HepG2 (cell line): ENCODE measurements at regions not wholly inside any gene's neighbourhood (a gene's known extent, or its start where the extent isn't known, plus 50 kb on each side); places are given as distances from the start of the nearest gene placed in this dataset.

Source experiments
- ATAC-seq: fragments of 200-7000 bp; cut with Tn5 transposase; 3 replicates; pipeline ENCODE4 v1.9.1; 2020; ENCODE audit warnings: mild to moderate bottlenecking, moderate library complexity
- BruUV-seq: library from RNA; stranded (reverse); fragments of 400-500 nt; replicated peaks from 2 replicates; lab custom pipeline; 2021; lab: Mats Ljungman, UMichigan
- CTCF ChIA-PET: fragments of 300-600 bp; formaldehyde crosslinking; extraction: SDS; loops from one replicate; lab custom pipeline; 2021; ENCODE audit warnings: low total read pairs, inconsistent platforms, low intra/inter-chr PET ratio; lab: Yijun Ruan, JAX
- POLR2A ChIA-PET: fragments of 350-600 bp; sonication (Branson Sonifier 250); formaldehyde crosslinking; loops from one replicate; lab custom pipeline; 2020; ENCODE audit warnings: antibody characterized with exemption, inconsistent platforms; lab: Yijun Ruan, JAX
- DNase-seq: peaks from one replicate; pipeline ENCODE4 v3.0.0-alpha.2; 2015; ENCODE audit warnings: low spot score
- FAIRE-seq: peaks from 3 replicates; lab custom pipeline; 2011; peaks lifted over from hg19 to GRCh38; lab: Jason Lieb, UNC
- H2AFZ ChIP-seq: one replicate; pipeline ENCODE4 v1.6.1; 2011; ENCODE audit warnings: low read length, inconsistent platforms
- H3K27ac ChIP-seq: fragments of 300-600 bp; 3 replicates; pipeline ENCODE4 v1.8.0; 2011; ENCODE audit warnings: mixed run types, mild to moderate bottlenecking, mixed read lengths, low read length, inconsistent platforms; ENCODE audit not compliant: insufficient read depth; ENCODE audit errors: extremely low read length
- H3K27me3 ChIP-seq, 2 experiments: fragments of 200-600 bp in 1 of 2; 2 replicates in 1 of 2; 3 replicates in 1 of 2; pipeline versions ENCODE4 v1.6.0 to v1.8.0; 2011; ENCODE audit warnings: low read length in 2 of 2, mild to moderate bottlenecking in 2 of 2, moderate library complexity in 2 of 2, inconsistent platforms in 1 of 2; ENCODE audit not compliant: insufficient read depth in 2 of 2, control insufficient read depth in 1 of 2
- H3K36me3 ChIP-seq, 2 experiments: fragments of 200-600 bp in 1 of 2; replicated peaks in 1 of 2; 2 replicates in 1 of 2; 3 replicates in 1 of 2; pipeline versions ENCODE4 v1.5.1 to v1.8.0; 2011; ENCODE audit warnings: low read length in 2 of 2, inconsistent platforms in 1 of 2; ENCODE audit not compliant: insufficient read depth in 2 of 2, control insufficient read depth in 1 of 2
- H3K4me1 ChIP-seq: 2 replicates; pipeline ENCODE4 v1.5.1; 2012; ENCODE audit warnings: low read length, inconsistent platforms; ENCODE audit not compliant: insufficient read depth
- H3K4me2 ChIP-seq: 2 replicates; pipeline ENCODE4 v1.6.0; 2011; ENCODE audit warnings: low read depth, low read length, inconsistent platforms
- H3K4me3 ChIP-seq, 3 experiments: fragments of 200-600 bp in 1 of 3; sonication (generic), shearing (Covaris generic) in 1 of 3; replicated peaks in 1 of 3; 2 replicates each; pipeline ENCODE4 v1.5.1; 2011 to 2016; ENCODE audit warnings: low read length in 3 of 3, inconsistent platforms in 2 of 3, low read depth in 2 of 3, mild to moderate bottlenecking in 2 of 3, control low read depth in 1 of 3, mixed read lengths in 1 of 3; ENCODE audit not compliant: insufficient read depth in 1 of 3
- H3K79me2 ChIP-seq: one replicate; pipeline ENCODE4 v1.6.1; 2011; ENCODE audit warnings: low read length, inconsistent platforms; ENCODE audit not compliant: insufficient read depth
- H3K9ac ChIP-seq: 2 replicates; pipeline ENCODE4 v1.6.0; 2011; ENCODE audit warnings: mild to moderate bottlenecking, low read depth, low read length, inconsistent platforms; ENCODE audit not compliant: insufficient read depth
- H3K9me3 ChIP-seq: 2 replicates; pipeline ENCODE4 v1.5.1; 2012; ENCODE audit warnings: mild to moderate bottlenecking, low read length
- H4K20me1 ChIP-seq: 2 replicates; pipeline ENCODE4 v1.6.0; 2011; ENCODE audit warnings: inconsistent platforms, mild to moderate bottlenecking, low read length, moderate library complexity; ENCODE audit not compliant: insufficient read depth
- ATF3 ChIP-seq: sonication (generic); formaldehyde crosslinking; IDR thresholded peaks from 2 replicates; pipeline ENCODE4 v1.4.0; 2020; ENCODE audit warnings: missing genetic modification reagents
- CENPBD1 ChIP-seq: sonication (generic); formaldehyde crosslinking; IDR thresholded peaks from 2 replicates; pipeline ENCODE4 v1.8.0; 2022; ENCODE audit warnings: missing genetic modification reagents, low read depth, mild to moderate bottlenecking, borderline replicate concordance
- EEA1 ChIP-seq: sonication (generic); formaldehyde crosslinking; IDR thresholded peaks from 2 replicates; pipeline ENCODE4 v1.5.1; 2020; ENCODE audit warnings: mild to moderate bottlenecking, missing genetic modification reagents, borderline replicate concordance
- FOXM1 ChIP-seq: sonication (generic); formaldehyde crosslinking; IDR thresholded peaks from 2 replicates; pipeline ENCODE4 v1.5.0; 2020; ENCODE audit warnings: missing genetic modification reagents
- NFIB ChIP-seq: sonication (generic); formaldehyde crosslinking; IDR thresholded peaks from 2 replicates; pipeline ENCODE4 v1.9.0; 2021; ENCODE audit warnings: missing genetic modification reagents, mild to moderate bottlenecking, borderline replicate concordance
- SIX1 ChIP-seq: sonication (generic); formaldehyde crosslinking; IDR thresholded peaks from 2 replicates; pipeline ENCODE4 v1.4.0; 2020; ENCODE audit warnings: missing genetic modification reagents, borderline replicate concordance
- SMARCE1 ChIP-seq: fragments of 450-650 bp; IDR thresholded peaks from 2 replicates; pipeline ENCODE4 v1.6.1; 2017; ENCODE audit warnings: borderline replicate concordance
- ZKSCAN5 ChIP-seq: sonication (generic); formaldehyde crosslinking; IDR thresholded peaks from 2 replicates; pipeline ENCODE4 v1.5.1; 2020; ENCODE audit warnings: mild to moderate bottlenecking, missing genetic modification reagents
- ZNF33B ChIP-seq: sonication (generic); formaldehyde crosslinking; IDR thresholded peaks from 2 replicates; pipeline ENCODE4 v1.5.1; 2020; ENCODE audit warnings: mild to moderate bottlenecking, missing genetic modification reagents
- ZNF546 ChIP-seq: sonication (generic); formaldehyde crosslinking; conservative IDR thresholded peaks from 2 replicates; pipeline ENCODE4 v1.8.1; 2023; ENCODE audit warnings: mild to moderate bottlenecking, missing genetic modification reagents
- ZNF747 ChIP-seq: sonication (generic); formaldehyde crosslinking; IDR thresholded peaks from 2 replicates; pipeline ENCODE4 v1.8.1; 2023; ENCODE audit warnings: missing genetic modification reagents, mild to moderate bottlenecking, borderline replicate concordance
- ZNF841 ChIP-seq: sonication (generic); formaldehyde crosslinking; IDR thresholded peaks from 2 replicates; pipeline ENCODE4 v1.8.1; 2023; ENCODE audit warnings: missing genetic modification reagents, borderline replicate concordance
- in situ Hi-C: cut with HindIII; loops from 2 replicates; pipeline ENCODE4 v1.10.0; 2017; ENCODE audit warnings: low pct_unique_long_range_greater_than_20kb; ENCODE audit not compliant: extremely low pct_ligation_motif_present
- intact Hi-C: fragments of 100-400 bp; cut with micrococcal nuclease; formaldehyde crosslinking; loops from one replicate; pipeline ENCODE4 v1.10.0; 2022; ENCODE audit not compliant: unreplicated experiment
- TF ChIP-seq, protein P1 (sequence below): sonication (generic); formaldehyde crosslinking; IDR thresholded peaks from 2 replicates; pipeline ENCODE4 v1.5.1; 2020; ENCODE audit warnings: mild to moderate bottlenecking, missing genetic modification reagents, moderate library complexity
- TF ChIP-seq, protein P2 (sequence below): sonication (generic); formaldehyde crosslinking; IDR thresholded peaks from 2 replicates; pipeline ENCODE4 v1.4.0; 2020; ENCODE audit warnings: missing genetic modification reagents
- TF ChIP-seq, protein P3 (sequence below): IDR thresholded peaks from 2 replicates; pipeline ENCODE4 v1.6.1; 2016
- TF ChIP-seq, protein P4 (sequence below): IDR thresholded peaks from 2 replicates; pipeline ENCODE4 v1.6.1; 2016; ENCODE audit warnings: low read depth

- intact Hi-C loops = no loop called here
- TF ChIP-seq NFIB (CRISPR knock-in tag) (no peak), FOXM1 (no peak), ZNF747 (CRISPR knock-in tag) (no peak), SIX1 (no peak), ZNF841 (CRISPR knock-in tag) (no peak), ATF3 (CRISPR knock-in tag) (no peak), ZKSCAN5 (no peak), CENPBD1 (CRISPR knock-in tag) (no peak), EEA1 (CRISPR knock-in tag) (no peak), ZNF546 (CRISPR knock-in tag) (no peak), ZNF33B (CRISPR knock-in tag) (no peak), SMARCE1 (no peak)
- TF ChIP-seq, protein P1, sequence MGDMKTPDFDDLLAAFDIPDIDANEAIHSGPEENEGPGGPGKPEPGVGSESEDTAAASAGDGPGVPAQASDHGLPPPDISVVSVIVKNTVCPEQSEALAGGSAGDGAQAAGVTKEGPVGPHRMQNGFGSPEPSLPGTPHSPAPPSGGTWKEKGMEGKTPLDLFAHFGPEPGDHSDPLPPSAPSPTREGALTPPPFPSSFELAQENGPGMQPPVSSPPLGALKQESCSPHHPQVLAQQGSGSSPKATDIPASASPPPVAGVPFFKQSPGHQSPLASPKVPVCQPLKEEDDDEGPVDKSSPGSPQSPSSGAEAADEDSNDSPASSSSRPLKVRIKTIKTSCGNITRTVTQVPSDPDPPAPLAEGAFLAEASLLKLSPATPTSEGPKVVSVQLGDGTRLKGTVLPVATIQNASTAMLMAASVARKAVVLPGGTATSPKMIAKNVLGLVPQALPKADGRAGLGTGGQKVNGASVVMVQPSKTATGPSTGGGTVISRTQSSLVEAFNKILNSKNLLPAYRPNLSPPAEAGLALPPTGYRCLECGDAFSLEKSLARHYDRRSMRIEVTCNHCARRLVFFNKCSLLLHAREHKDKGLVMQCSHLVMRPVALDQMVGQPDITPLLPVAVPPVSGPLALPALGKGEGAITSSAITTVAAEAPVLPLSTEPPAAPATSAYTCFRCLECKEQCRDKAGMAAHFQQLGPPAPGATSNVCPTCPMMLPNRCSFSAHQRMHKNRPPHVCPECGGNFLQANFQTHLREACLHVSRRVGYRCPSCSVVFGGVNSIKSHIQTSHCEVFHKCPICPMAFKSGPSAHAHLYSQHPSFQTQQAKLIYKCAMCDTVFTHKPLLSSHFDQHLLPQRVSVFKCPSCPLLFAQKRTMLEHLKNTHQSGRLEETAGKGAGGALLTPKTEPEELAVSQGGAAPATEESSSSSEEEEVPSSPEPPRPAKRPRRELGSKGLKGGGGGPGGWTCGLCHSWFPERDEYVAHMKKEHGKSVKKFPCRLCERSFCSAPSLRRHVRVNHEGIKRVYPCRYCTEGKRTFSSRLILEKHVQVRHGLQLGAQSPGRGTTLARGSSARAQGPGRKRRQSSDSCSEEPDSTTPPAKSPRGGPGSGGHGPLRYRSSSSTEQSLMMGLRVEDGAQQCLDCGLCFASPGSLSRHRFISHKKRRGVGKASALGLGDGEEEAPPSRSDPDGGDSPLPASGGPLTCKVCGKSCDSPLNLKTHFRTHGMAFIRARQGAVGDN (CRISPR knock-in tag) = no peak
- TF ChIP-seq, protein P2, sequence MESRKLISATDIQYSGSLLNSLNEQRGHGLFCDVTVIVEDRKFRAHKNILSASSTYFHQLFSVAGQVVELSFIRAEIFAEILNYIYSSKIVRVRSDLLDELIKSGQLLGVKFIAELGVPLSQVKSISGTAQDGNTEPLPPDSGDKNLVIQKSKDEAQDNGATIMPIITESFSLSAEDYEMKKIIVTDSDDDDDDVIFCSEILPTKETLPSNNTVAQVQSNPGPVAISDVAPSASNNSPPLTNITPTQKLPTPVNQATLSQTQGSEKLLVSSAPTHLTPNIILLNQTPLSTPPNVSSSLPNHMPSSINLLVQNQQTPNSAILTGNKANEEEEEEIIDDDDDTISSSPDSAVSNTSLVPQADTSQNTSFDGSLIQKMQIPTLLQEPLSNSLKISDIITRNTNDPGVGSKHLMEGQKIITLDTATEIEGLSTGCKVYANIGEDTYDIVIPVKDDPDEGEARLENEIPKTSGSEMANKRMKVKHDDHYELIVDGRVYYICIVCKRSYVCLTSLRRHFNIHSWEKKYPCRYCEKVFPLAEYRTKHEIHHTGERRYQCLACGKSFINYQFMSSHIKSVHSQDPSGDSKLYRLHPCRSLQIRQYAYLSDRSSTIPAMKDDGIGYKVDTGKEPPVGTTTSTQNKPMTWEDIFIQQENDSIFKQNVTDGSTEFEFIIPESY = no peak
- TF ChIP-seq, protein P3, sequence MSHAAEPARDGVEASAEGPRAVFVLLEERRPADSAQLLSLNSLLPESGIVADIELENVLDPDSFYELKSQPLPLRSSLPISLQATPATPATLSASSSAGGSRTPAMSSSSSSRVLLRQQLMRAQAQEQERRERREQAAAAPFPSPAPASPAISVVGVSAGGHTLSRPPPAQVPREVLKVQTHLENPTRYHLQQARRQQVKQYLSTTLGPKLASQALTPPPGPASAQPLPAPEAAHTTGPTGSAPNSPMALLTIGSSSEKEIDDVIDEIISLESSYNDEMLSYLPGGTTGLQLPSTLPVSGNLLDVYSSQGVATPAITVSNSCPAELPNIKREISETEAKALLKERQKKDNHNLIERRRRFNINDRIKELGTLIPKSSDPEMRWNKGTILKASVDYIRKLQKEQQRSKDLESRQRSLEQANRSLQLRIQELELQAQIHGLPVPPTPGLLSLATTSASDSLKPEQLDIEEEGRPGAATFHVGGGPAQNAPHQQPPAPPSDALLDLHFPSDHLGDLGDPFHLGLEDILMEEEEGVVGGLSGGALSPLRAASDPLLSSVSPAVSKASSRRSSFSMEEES (CRISPR knock-in tag) = no peak
- TF ChIP-seq, protein P4, sequence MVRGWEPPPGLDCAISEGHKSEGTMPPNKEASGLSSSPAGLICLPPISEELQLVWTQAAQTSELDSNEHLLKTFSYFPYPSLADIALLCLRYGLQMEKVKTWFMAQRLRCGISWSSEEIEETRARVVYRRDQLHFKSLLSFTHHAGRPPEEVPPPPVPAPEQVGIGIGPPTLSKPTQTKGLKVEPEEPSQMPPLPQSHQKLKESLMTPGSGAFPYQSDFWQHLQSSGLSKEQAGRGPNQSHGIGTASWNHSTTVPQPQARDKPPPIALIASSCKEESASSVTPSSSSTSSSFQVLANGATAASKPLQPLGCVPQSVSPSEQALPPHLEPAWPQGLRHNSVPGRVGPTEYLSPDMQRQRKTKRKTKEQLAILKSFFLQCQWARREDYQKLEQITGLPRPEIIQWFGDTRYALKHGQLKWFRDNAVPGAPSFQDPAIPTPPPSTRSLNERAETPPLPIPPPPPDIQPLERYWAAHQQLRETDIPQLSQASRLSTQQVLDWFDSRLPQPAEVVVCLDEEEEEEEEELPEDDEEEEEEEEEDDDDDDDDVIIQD (CRISPR knock-in tag) = no peak
These were observed 315.4 kb downstream of the ANTXR2 start for GRCh38 chr4:79757600-79757999.

More at GRCh38 chr4:79757600-79757999, 315.4 kb downstream of the ANTXR2 start:
- Histone ChIP-seq H3K4me3 (no peak overlapping the region), H3K4me1 (no peaks in the 10 kb centered on the region), H2AFZ (no peak overlapping the region), H3K36me3 (no peaks in the 10 kb centered on the region), H3K79me2 (no peaks in the 10 kb centered on the region), H3K4me2 (no peak overlapping the region), H4K20me1 (no peaks in the 10 kb centered on the region), H3K9me3 (no peaks in the 10 kb centered on the region), H3K27me3 (no peaks in the 10 kb centered on the region), H3K9ac (no peak overlapping the region), H3K27ac (no peak overlapping the region)
- BruUV-seq = no TSS peak
- ChIA-PET POLR2A (no interaction called here), CTCF (no interaction called here)
- in situ Hi-C loops = no loop called here
- ATAC-seq = no peak
- no peak for DNase-seq
- no peak for FAIRE-seq
